ENCODE measurements at regions not wholly inside any gene's neighbourhood (a gene's known extent, or its start where the extent isn't known, plus 50 kb on each side); places are given as distances from the start of the nearest gene placed in this dataset.

DNA sequence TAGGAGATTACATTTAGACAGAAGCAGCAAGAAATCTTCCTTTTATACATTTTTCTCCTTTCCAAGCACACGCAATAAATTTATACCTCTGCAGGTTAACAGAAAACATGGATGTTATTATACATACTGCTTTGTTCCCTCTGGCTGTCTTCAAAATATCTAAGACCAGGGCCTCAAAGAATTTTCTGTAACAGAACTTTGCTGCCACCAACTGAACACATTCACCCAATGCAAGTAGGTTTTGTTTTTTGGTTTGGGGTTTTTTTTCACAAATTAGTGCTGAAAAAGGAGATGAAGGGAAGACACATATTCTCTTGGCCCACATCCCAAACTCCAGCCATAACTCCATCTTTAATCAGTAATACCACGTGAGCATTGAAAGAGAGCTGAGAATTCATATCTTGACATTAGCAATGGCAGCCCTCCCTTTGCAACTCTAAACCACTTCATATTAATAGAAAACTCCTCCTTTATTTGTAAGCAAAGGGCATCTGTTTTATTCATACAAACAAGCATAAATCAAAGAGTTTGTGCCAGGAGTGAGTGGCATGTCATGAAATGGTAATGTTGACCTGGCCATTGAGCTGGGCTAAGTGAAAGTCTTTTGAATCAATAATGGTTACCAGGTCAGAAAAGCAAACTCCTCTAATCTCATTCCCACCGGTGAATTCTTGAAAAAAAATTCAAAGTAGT, 150.8 kb upstream of the FSCB start:
- Histone ChIP-seq H3K36me3 (ENCODE audit: control insufficient read depth, insufficient read depth, low read length) (no peaks in the 10 kb centered on the region), H3K79me2 (ENCODE audit: control insufficient read depth, insufficient read depth, low read length) (no peaks in the 10 kb centered on the region), H3K27ac (ENCODE audit: extremely low read depth, low read depth, low read length) (no peak overlapping the region), H3K4me1 (replicated peaks in 1 of 2; ENCODE audit: control insufficient read depth in 2 of 2, insufficient read depth in 2 of 2, low read length in 2 of 2) (no peaks in the 10 kb centered on the region), H3K9me3 (replicated peaks; ENCODE audit: control insufficient read depth, insufficient read depth, low read depth, low read length) (no peaks in the 10 kb centered on the region), H3K4me2 (ENCODE audit: insufficient read depth, low read length) (no peak overlapping the region), H3K9me1 (ENCODE audit: control insufficient read depth, insufficient read depth, low read length) (no peaks in the 10 kb centered on the region), H3K9ac (ENCODE audit: insufficient read depth in 1 of 2, low read depth in 2 of 2, low read length in 2 of 2) (no peak overlapping the region), H3K4me3 (no peak overlapping the region), H3K27me3 (ENCODE audit: control insufficient read depth in 2 of 2, insufficient read depth in 2 of 2, low read length in 2 of 2) (no peaks in the 10 kb centered on the region), H4K20me1 (replicated peaks; ENCODE audit: control insufficient read depth, insufficient read depth, low read length) (no peaks in the 10 kb centered on the region), H2AFZ (ENCODE audit: low read depth, low read length) (no peak overlapping the region)
- intact Hi-C loops (cut with micrococcal nuclease) (no loop called here), in situ Hi-C loops (cut with MboI) (no loop called here)
- BruUV-seq (replicated peaks): no TSS peak
- WGBS (ENCODE audit: insufficient coverage, low coverage, missing lambda C conversion rate): 0% methylated on average over 3 of the region's 3 CpGs
- FAIRE-seq: no peak
- CTCF ChIA-PET (ENCODE audit: low intra/inter-chr PET ratio): no interaction called here
- no peak for ATAC-seq
- TF ChIP-seq RAD21 (CRISPR knock-in tag; conservative IDR thresholded peaks at IDR 0.05 in 1 of 2, IDR thresholded peaks at IDR 0.05 in 1 of 2) (peak; percentile 16 to 30; a peak in 2 of 4 replicates), KDM1A (IDR thresholded peaks at IDR 0.05) (no peak)
- no peak for DNase-seq (ENCODE audit: extremely low read depth in 1 of 4, low spot score in 3 of 4)
- POLR2A ChIA-PET: no interaction called here

DNA sequence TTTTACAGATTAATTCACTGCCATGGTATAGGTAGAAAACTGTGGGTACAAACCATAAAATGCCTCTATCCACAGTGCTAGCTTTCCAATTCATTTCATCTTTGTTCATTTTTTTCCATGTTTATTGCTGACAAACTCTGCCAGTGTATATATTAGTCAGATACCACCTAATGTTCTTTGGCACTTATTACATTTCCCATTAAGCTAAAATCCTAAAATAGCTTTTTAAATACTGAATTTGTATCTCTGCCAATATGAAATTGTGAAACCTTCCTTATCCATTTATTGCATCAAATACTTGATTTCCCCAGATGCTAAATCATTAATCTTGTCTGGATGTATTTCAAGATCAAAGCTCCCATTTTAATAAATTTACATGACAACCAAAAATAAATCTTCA, 150.1 kb upstream of the FSCB start:
- H3K4me2 ChIP-seq (ENCODE audit: insufficient read depth, low read length): no peak overlapping the region
- in situ Hi-C loops (cut with MboI): no loop called here
- H4K20me1 ChIP-seq (replicated peaks; ENCODE audit: control insufficient read depth, insufficient read depth, low read length): no peaks in the 10 kb centered on the region
- no peaks in the 10 kb centered on the region for H3K27me3 ChIP-seq (ENCODE audit: control insufficient read depth in 2 of 2, insufficient read depth in 2 of 2, low read length in 2 of 2)
- ATAC-seq (no peak), FAIRE-seq (no peak), DNase-seq (ENCODE audit: extremely low read depth in 1 of 4, low spot score in 3 of 4) (no peak)
- no peaks in the 10 kb centered on the region for H3K9me3 ChIP-seq (replicated peaks; ENCODE audit: control insufficient read depth, insufficient read depth, low read depth, low read length)
- ChIA-PET CTCF (ENCODE audit: low intra/inter-chr PET ratio) (no interaction called here), POLR2A (no interaction called here)
- no peak overlapping the region for H3K4me3 ChIP-seq
- TF ChIP-seq FOXP1 (CRISPR knock-in tag; IDR thresholded peaks at IDR 0.05): no peak
- TF ChIP-seq MAZ (CRISPR knock-in tag; conservative IDR thresholded peaks at IDR 0.05 in 1 of 2, IDR thresholded peaks at IDR 0.05 in 1 of 2): no peak
- no peak overlapping the region for H2AFZ ChIP-seq (ENCODE audit: low read depth, low read length)
- no peaks in the 10 kb centered on the region for H3K79me2 ChIP-seq (ENCODE audit: control insufficient read depth, insufficient read depth, low read length)
- H3K27ac ChIP-seq (ENCODE audit: extremely low read depth, low read depth, low read length): no peak overlapping the region
- no peaks in the 10 kb centered on the region for H3K4me1 ChIP-seq (replicated peaks in 1 of 2; ENCODE audit: control insufficient read depth in 2 of 2, insufficient read depth in 2 of 2, low read length in 2 of 2)
- H3K9ac ChIP-seq (ENCODE audit: insufficient read depth in 1 of 2, low read depth in 2 of 2, low read length in 2 of 2): no peak overlapping the region
- intact Hi-C loops (cut with micrococcal nuclease): no loop called here
- no peaks in the 10 kb centered on the region for H3K36me3 ChIP-seq (ENCODE audit: control insufficient read depth, insufficient read depth, low read length)
- H3K9me1 ChIP-seq (ENCODE audit: control insufficient read depth, insufficient read depth, low read length): no peaks in the 10 kb centered on the region
- no TSS peak for BruUV-seq (replicated peaks)

Data from K562 (cell line).